ENCODE measurements at regions not wholly inside any gene's neighbourhood (a gene's known extent, or its start where the extent isn't known, plus 50 kb on each side); places are given as distances from the start of the nearest gene placed in this dataset.
"Not testable (repeated sequence)": the region's sequence is repeated elsewhere in the genome, so short reads cannot be mapped to it uniquely, and the experiment has no call there.

DNA sequence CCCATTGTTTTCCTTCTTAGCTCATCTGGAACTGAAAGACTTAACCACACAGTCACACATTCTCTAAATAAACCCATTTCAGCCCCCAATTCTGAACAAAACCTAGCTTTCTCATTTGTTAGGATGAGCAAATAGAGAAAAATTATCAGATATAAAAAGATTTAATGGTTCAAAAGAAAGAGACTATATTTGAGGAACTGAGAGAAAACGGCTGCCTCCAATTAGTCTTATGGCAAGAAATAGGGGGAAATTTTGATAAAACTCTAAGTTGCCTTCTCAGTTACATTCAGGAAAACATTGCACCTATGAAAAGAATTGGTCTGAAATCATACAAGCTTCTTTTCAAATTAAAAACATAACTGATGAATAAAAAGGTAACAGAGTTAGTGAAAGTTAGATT lies 63.7 kb upstream of the ALDH1B1 start:
- TF ChIP-seq, protein P1, sequence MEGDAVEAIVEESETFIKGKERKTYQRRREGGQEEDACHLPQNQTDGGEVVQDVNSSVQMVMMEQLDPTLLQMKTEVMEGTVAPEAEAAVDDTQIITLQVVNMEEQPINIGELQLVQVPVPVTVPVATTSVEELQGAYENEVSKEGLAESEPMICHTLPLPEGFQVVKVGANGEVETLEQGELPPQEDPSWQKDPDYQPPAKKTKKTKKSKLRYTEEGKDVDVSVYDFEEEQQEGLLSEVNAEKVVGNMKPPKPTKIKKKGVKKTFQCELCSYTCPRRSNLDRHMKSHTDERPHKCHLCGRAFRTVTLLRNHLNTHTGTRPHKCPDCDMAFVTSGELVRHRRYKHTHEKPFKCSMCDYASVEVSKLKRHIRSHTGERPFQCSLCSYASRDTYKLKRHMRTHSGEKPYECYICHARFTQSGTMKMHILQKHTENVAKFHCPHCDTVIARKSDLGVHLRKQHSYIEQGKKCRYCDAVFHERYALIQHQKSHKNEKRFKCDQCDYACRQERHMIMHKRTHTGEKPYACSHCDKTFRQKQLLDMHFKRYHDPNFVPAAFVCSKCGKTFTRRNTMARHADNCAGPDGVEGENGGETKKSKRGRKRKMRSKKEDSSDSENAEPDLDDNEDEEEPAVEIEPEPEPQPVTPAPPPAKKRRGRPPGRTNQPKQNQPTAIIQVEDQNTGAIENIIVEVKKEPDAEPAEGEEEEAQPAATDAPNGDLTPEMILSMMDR (conservative IDR thresholded peaks at IDR 0.05), result no peak
- no peak for TF ChIP-seq ZFX (IDR thresholded peaks at IDR 0.05)
- H3K27ac ChIP-seq, result no peak overlapping the region

DNA sequence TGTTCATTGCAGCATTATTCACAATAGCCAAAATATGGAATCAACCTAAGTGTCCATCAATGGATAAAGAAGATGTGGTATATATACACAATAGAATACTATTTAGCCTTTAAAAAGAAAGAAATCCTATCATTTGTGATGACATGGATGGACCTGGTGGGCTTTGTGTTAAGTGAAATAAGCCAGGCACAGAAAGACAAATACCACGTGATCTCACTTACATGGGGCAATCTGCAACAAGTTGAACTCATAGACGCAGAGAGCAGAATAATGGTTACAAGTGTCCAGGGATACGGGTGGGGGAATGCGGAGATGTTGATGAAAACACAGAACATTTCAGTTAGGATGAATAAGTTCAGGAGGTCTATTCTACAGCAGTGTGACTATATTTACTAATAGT lies 66.4 kb upstream of the ALDH1B1 start:
- TF ChIP-seq, protein P1 (conservative IDR thresholded peaks at IDR 0.05), result no peak
- TF ChIP-seq ZFX (IDR thresholded peaks at IDR 0.05), result no peak
- no peak overlapping the region for H3K27ac ChIP-seq

DNA sequence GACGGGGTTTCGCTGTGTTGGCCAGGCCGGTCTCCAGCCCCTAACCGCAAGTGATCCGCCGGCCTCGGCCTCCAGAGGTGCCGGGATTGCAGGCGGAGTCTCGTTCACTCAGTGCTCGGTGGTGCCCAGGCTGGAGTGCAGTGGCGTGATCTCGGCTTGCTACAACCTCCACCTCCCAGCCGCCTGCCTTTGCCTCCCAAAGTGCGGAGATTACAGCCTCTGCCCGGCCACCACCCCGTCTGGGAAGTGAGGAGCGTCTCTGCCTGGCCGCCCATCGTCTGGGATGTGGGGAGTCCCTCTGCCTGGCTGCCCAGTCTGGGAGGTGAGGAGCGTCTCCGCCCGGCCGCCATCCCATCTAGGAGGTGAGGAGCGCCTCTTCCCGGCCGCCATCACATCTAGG lies 68.3 kb upstream of the ALDH1B1 start:
- not testable (repeated sequence) for H3K27ac ChIP-seq

DNA sequence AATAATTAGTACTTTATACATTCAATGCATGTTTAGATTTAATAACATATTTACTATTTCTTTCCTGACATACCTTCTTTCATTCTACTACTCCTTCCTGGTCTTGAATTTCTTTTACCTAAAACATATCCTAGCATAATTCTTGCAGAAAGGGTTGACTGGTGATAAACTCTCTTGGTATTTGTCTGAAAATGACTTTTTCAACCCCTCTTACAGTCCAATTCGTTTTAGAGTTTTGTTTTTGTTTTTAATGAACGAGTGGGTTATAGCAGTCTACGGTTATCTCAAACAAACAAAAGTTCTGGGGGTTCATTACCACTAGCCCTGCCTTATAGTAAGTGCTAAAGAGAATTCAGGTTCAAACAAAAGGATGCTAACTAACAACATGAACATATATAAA lies 69.6 kb upstream of the ALDH1B1 start:
- TF ChIP-seq ZFX (IDR thresholded peaks at IDR 0.05), result no peak
- TF ChIP-seq, protein P1 (conservative IDR thresholded peaks at IDR 0.05), result no peak
- no peak overlapping the region for H3K27ac ChIP-seq

DNA sequence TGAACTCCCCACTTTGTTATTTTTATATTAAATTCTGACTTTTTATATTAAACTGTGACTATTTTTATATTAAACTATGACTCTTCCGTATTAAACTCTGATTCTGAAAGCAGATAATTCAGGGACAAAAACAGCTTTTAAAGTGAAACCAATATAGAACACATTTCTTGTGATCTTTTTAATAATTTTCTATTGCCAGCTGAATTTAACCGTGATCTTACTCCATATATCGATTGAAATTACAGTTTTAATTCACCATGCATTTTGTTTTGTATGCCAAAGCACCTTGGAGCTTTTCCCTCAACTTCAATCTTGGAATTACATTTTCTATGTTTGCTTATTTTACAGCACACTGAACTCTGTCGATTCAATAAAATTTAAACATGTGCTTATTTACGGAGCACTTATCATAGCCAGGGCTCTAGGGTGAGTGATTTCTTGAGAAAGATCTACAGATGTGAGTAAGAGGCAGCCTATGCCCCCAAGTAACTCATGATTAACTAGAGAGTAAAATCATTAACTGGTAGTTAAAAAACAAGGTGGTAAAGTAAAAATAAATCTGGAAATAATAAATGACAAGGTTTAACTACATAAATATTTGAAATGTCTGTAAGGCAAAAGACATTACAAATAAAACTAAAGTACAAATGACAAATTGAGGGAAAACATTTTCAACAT lies 72.9 kb upstream of the ALDH1B1 start:
- TF ChIP-seq, protein P1 (conservative IDR thresholded peaks at IDR 0.05), result no peak
- TF ChIP-seq ZFX (IDR thresholded peaks at IDR 0.05), result no peak
- no peak overlapping the region for H3K27ac ChIP-seq

DNA sequence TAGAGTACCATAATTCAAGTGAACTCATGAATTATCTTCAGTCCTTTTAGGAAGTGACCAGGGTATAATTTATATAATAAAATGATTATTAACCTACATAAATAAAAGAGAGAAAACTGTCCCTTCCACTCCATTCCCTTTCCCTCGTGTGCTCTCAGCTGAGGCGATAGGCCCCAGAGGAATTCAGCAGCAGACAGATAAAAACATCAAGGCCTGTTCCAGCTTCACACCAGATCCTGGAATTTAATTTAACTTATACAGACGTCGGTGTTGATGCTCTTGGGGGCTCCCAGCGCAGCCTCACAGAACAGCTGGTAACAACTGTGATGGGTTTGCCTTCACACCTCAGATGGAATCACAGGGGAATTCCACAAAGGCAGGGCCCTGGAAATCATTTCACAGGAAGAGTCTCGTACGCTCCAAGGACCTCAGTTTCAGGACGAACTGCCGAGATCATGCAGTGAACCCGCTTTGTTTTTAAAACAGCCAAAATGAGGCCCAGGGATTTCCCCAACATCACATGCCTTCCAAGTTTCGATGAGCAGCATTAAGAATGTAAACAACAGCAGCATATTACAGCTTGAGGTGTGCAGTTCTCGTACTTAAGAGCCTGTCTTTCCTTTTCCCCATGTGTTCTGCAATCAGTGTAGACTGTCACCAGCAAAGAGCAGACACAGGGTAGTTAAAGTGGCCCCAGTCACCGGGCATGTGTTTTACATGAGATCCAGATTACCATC lies 73.6 kb upstream of the ALDH1B1 start:
- no peak overlapping the region for H3K27ac ChIP-seq
- no peak for TF ChIP-seq ZFX (IDR thresholded peaks at IDR 0.05)
- TF ChIP-seq, protein P1 (conservative IDR thresholded peaks at IDR 0.05), result no peak

DNA sequence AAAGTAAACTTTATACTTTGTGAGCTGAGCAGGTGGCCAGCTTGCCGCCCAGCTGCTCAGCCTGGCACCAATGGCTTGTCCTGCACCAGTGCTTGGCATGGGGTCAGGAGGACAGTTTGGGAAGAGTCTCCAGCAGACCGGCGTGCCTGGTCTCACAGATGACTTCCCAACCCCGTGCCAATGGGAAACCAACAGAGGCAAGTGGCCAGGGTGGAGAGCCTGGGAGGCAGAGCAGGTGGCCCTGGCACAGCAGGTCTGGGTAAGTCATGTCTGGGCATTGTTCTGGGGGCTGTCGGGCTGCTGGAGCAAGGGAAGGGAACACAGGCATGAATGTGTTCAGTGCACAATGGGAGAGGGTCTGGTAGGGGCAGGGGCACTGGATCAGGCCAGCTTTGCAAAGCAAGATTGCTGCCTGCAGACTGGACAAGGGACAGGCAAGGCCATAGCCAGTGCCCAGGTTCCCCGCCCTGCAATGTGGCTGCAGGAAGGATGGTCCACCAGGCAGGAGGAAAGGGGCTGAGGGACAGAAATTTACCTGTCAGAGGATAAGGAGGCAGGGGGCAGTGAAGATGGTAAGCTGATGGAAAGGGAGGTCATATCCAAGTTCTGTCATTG lies 76.2 kb upstream of the ALDH1B1 start:
- TF ChIP-seq, protein P1 (conservative IDR thresholded peaks at IDR 0.05), result no peak
- TF ChIP-seq ZFX (IDR thresholded peaks at IDR 0.05), result no peak
- H3K27ac ChIP-seq, result no peak overlapping the region
